IMR-90 (cell line): ENCODE measurements at regions not wholly inside any gene's neighbourhood (a gene's known extent, or its start where the extent isn't known, plus 50 kb on each side); places are given as distances from the start of the nearest gene placed in this dataset.

ENCODE experiments used
- ATAC-seq: fragments of 200-7000 bp; cut with Tn5 transposase; 2 replicates; pipeline ENCODE4 v1.9.1; 2020; ENCODE audit warnings: low read depth, mild to moderate bottlenecking, moderate library complexity
- BruUV-seq: library from RNA; stranded (reverse); fragments of 400-500 nt; replicated peaks from 2 replicates; lab custom pipeline; 2021; lab: Mats Ljungman, UMichigan
- CTCF ChIA-PET: fragments of 300-600 bp; formaldehyde crosslinking; extraction: SDS; loops from one replicate; lab custom pipeline; 2021; ENCODE audit warnings: antibody characterized with exemption; lab: Yijun Ruan, JAX
- POLR2A ChIA-PET: fragments of 300-600 bp; sonication (Branson Sonifier 250); formaldehyde crosslinking; loops from one replicate; lab custom pipeline; 2022; ENCODE audit warnings: antibody characterized with exemption; ENCODE audit not compliant: unreplicated experiment; lab: Charles Lee
- DNase-seq: peaks from one replicate; pipeline ENCODE4 v3.0.0; 2013
- H2AFZ ChIP-seq: replicated peaks from 2 replicates; pipeline ENCODE3; 2013; ENCODE audit warnings: low read length, mild to moderate bottlenecking; ENCODE audit not compliant: poor library complexity
- H2AK5ac ChIP-seq: 2 replicates; pipeline ENCODE4 v1.6.1; 2013; ENCODE audit warnings: low read depth, low read length, inconsistent platforms
- H2AK9ac ChIP-seq: replicated peaks from 2 replicates; pipeline ENCODE3; 2013; ENCODE audit warnings: mild to moderate bottlenecking, low read depth, low read length, moderate library complexity; ENCODE audit not compliant: poor library complexity
- H2BK120ac ChIP-seq: 2 replicates; pipeline ENCODE4 v1.6.1; 2013; ENCODE audit warnings: low read depth, low read length, inconsistent platforms
- H2BK15ac ChIP-seq: 3 replicates; pipeline ENCODE4 v1.6.1; 2013; ENCODE audit warnings: low read depth, low read length, inconsistent platforms
- H2BK20ac ChIP-seq: 2 replicates; pipeline ENCODE4 v1.6.1; 2013; ENCODE audit warnings: low read depth, mild to moderate bottlenecking, inconsistent platforms, low read length, moderate library complexity
- H2BK5ac ChIP-seq: 2 replicates; pipeline ENCODE4 v1.6.1; 2013; ENCODE audit warnings: mild to moderate bottlenecking, low read depth, low read length, inconsistent platforms; ENCODE audit not compliant: poor library complexity, severe bottlenecking
- H3K14ac ChIP-seq: replicated peaks from 2 replicates; pipeline ENCODE4 v1.6.1; 2013; ENCODE audit warnings: low read depth, low read length, inconsistent platforms
- H3K18ac ChIP-seq: 2 replicates; pipeline ENCODE4 v1.6.1; 2013; ENCODE audit warnings: low read depth, low read length, control low read depth
- H3K23ac ChIP-seq: 2 replicates; pipeline ENCODE4 v1.6.1; 2013; ENCODE audit warnings: low read depth, low read length, inconsistent platforms
- H3K27ac ChIP-seq: 2 replicates; pipeline ENCODE4 v1.5.1; 2013; ENCODE audit warnings: mild to moderate bottlenecking, control low read depth, low read length; ENCODE audit not compliant: insufficient read depth
- H3K27me3 ChIP-seq: 2 replicates; pipeline ENCODE4 v1.6.1; 2013; ENCODE audit warnings: low read length; ENCODE audit not compliant: control insufficient read depth, insufficient read depth
- H3K36me3 ChIP-seq: 2 replicates; pipeline ENCODE4 v1.6.1; 2013; ENCODE audit warnings: low read length, mixed read lengths; ENCODE audit not compliant: control insufficient read depth, insufficient read depth
- H3K4ac ChIP-seq: 2 replicates; pipeline ENCODE4 v1.6.1; 2013; ENCODE audit warnings: low read depth, low read length, inconsistent platforms
- H3K4me1 ChIP-seq: 2 replicates; pipeline ENCODE4 v1.6.1; 2013; ENCODE audit warnings: low read length, mixed read lengths; ENCODE audit not compliant: control insufficient read depth, insufficient read depth
- H3K4me2 ChIP-seq: 2 replicates; pipeline ENCODE4 v1.6.1; 2013; ENCODE audit warnings: low read depth, mild to moderate bottlenecking, control low read depth, low read length, moderate library complexity
- H3K4me3 ChIP-seq: 2 replicates; pipeline ENCODE4 v1.5.1; 2013; ENCODE audit warnings: low read depth, mild to moderate bottlenecking, control low read depth, low read length, moderate library complexity; ENCODE audit not compliant: insufficient read depth
- H3K56ac ChIP-seq: 2 replicates; pipeline ENCODE4 v1.6.1; 2013; ENCODE audit warnings: low read length, inconsistent platforms; ENCODE audit not compliant: insufficient read depth; ENCODE audit errors: extremely low read depth
- H3K79me1 ChIP-seq, 2 experiments: 2 replicates each; pipeline ENCODE4 v1.6.1; 2013; ENCODE audit warnings: low read length in 2 of 2, inconsistent platforms in 1 of 2, low read depth in 1 of 2
- H3K9ac ChIP-seq: 2 replicates; pipeline ENCODE4 v1.6.1; 2013; ENCODE audit warnings: low read depth, low read length, control low read depth
- H3K9me1 ChIP-seq: 2 replicates; pipeline ENCODE4 v1.6.1; 2013; ENCODE audit warnings: low read length, inconsistent platforms; ENCODE audit not compliant: insufficient read depth
- H3K9me3 ChIP-seq: 2 replicates; pipeline ENCODE4 v1.6.1; 2013; ENCODE audit warnings: low read length; ENCODE audit not compliant: control insufficient read depth, insufficient read depth
- H4K20me1 ChIP-seq: 2 replicates; pipeline ENCODE4 v1.6.1; 2013; ENCODE audit warnings: low read length, inconsistent platforms; ENCODE audit not compliant: insufficient read depth
- H4K5ac ChIP-seq: 2 replicates; pipeline ENCODE4 v1.6.1; 2013; ENCODE audit warnings: mild to moderate bottlenecking, low read depth, low read length, control low read depth
- H4K8ac ChIP-seq, 2 experiments: 2 replicates each; pipeline ENCODE4 v1.6.1; 2013; ENCODE audit warnings: low read depth in 2 of 2, low read length in 2 of 2, control low read depth in 1 of 2, inconsistent platforms in 1 of 2
- H4K91ac ChIP-seq: 2 replicates; pipeline ENCODE4 v1.6.1; 2013; ENCODE audit warnings: low read depth, low read length, inconsistent platforms; ENCODE audit not compliant: insufficient read depth
- BHLHE40 ChIP-seq: fragments of 150-350 bp; IDR thresholded peaks from 2 replicates; pipeline ENCODE4 v1.6.1; 2016; ENCODE audit warnings: mild to moderate bottlenecking, low read depth, low read length
- CEBPB ChIP-seq: IDR thresholded peaks from 2 replicates; pipeline ENCODE4 v1.6.1; 2012; ENCODE audit warnings: low read depth, low read length, improper control_type of control experiment
- CHD1 ChIP-seq: IDR thresholded peaks from 2 replicates; pipeline ENCODE4 v1.6.1; 2012; ENCODE audit warnings: low read depth, low read length, improper control_type of control experiment
- CTCF ChIP-seq: conservative IDR thresholded peaks from 2 replicates; pipeline ENCODE4 v1.5.1; 2012; ENCODE audit warnings: mild to moderate bottlenecking, low read depth, low read length, improper control_type of control experiment
- ELK1 ChIP-seq: fragments of 150-350 bp; IDR thresholded peaks from 2 replicates; pipeline ENCODE4 v1.6.1; 2016; ENCODE audit warnings: low read depth, mild to moderate bottlenecking, low read length, moderate library complexity, borderline replicate concordance
- FOS ChIP-seq: fragments of 150-350 bp; IDR thresholded peaks from 2 replicates; pipeline ENCODE4 v1.6.1; 2016; ENCODE audit warnings: low read depth, low read length
- MAFK ChIP-seq: IDR thresholded peaks from 2 replicates; pipeline ENCODE4 v1.6.1; 2012; ENCODE audit warnings: low read depth, low read length, improper control_type of control experiment
- MAZ ChIP-seq: IDR thresholded peaks from 2 replicates; pipeline ENCODE4 v1.6.1; 2012; ENCODE audit warnings: low read depth, mild to moderate bottlenecking, low read length, improper control_type of control experiment, moderate library complexity, borderline replicate concordance
- MXI1 ChIP-seq: IDR thresholded peaks from 2 replicates; pipeline ENCODE4 v1.6.1; 2012; ENCODE audit warnings: low read depth, mild to moderate bottlenecking, low read length, moderate library complexity, borderline replicate concordance
- NFE2L2 ChIP-seq: fragments of 150-350 bp; IDR thresholded peaks from 2 replicates; pipeline ENCODE4 v1.6.1; 2016; ENCODE audit warnings: low read depth, mild to moderate bottlenecking, low read length
- POLR2A ChIP-seq: IDR thresholded peaks from 2 replicates; pipeline ENCODE4 v1.6.1; 2012; ENCODE audit warnings: mild to moderate bottlenecking, low read depth, low read length
- RAD21 ChIP-seq: IDR thresholded peaks from 2 replicates; pipeline ENCODE4 v1.6.1; 2012; ENCODE audit warnings: low read length, improper control_type of control experiment
- RCOR1 ChIP-seq: IDR thresholded peaks from 2 replicates; pipeline ENCODE4 v1.6.1; 2012; ENCODE audit warnings: mild to moderate bottlenecking, low read length, improper control_type of control experiment; ENCODE audit not compliant: insufficient replicate concordance
- RFX5 ChIP-seq: IDR thresholded peaks from 2 replicates; pipeline ENCODE4 v1.8.0; 2012; ENCODE audit warnings: low read depth, mild to moderate bottlenecking, low read length, moderate library complexity
- SMC3 ChIP-seq: fragments of 150-350 bp; IDR thresholded peaks from 2 replicates; pipeline ENCODE4 v1.6.1; 2016; ENCODE audit warnings: low read depth, mild to moderate bottlenecking, antibody characterized with exemption, low read length, moderate library complexity
- WGBS, 2 experiments: methylation state at CpG; one replicate each; pipeline versions ENCODE4 v1.1.5 to v1.1.7; 2013; ENCODE audit warnings: missing lambda C conversion rate in 2 of 2; ENCODE audit not compliant: insufficient read length in 1 of 2; ENCODE audit errors: extremely low coverage in 2 of 2; 5-methylcytosine and 5-hydroxymethylcytosine counted together
- dilution Hi-C: fragments of 300-500 bp; cut with HindIII; formaldehyde crosslinking; loops from one replicate; pipeline ENCODE4 v1.14.3; 2018; ENCODE audit warnings: low sequenced_read_pairs; ENCODE audit not compliant: unreplicated experiment
- in situ Hi-C: fragments of 300-500 bp; cut with MboI; formaldehyde crosslinking; loops from 3 replicates; pipeline ENCODE4 v1.14.3; 2019; ENCODE audit warnings: low sequenced_read_pairs, inconsistent platforms, mixed read lengths
- intact Hi-C: fragments of 100-400 bp; cut with micrococcal nuclease; formaldehyde crosslinking; loops from 2 replicates; pipeline ENCODE4 v1.10.0; 2022
- TF ChIP-seq, protein P1 (sequence below): fragments of 150-350 bp; IDR thresholded peaks from 2 replicates; pipeline ENCODE4 v1.6.1; 2017; ENCODE audit warnings: mild to moderate bottlenecking, antibody characterized with exemption, low read length, low read depth

- no peak overlapping the region for H3K4ac ChIP-seq
- CTCF ChIA-PET, result no interaction called here
- no peaks in the 10 kb centered on the region for H3K4me1 ChIP-seq
- DNase-seq (no peak), ATAC-seq (no peak)
- H4K8ac ChIP-seq, result no peak overlapping the region
- H2BK20ac ChIP-seq, result no peak overlapping the region
- no peak overlapping the region for H4K91ac ChIP-seq
- dilution Hi-C loops, result no loop called here
- H3K9me1 ChIP-seq, result no peaks in the 10 kb centered on the region
- no peak overlapping the region for H3K23ac ChIP-seq
- H2BK15ac ChIP-seq, result no peak overlapping the region
- no peak overlapping the region for H2BK120ac ChIP-seq
- no peak for TF ChIP-seq ELK1
- no peak for TF ChIP-seq MAZ
- TF ChIP-seq RAD21, result no peak
- TF ChIP-seq MXI1, result no peak
- no peak for TF ChIP-seq SMC3
- TF ChIP-seq FOS, result no peak
- no peak for TF ChIP-seq CEBPB
- no peak for TF ChIP-seq MAFK
- TF ChIP-seq BHLHE40, result no peak
- TF ChIP-seq RCOR1, result no peak
- no peak for TF ChIP-seq RFX5
- TF ChIP-seq, protein P1, sequence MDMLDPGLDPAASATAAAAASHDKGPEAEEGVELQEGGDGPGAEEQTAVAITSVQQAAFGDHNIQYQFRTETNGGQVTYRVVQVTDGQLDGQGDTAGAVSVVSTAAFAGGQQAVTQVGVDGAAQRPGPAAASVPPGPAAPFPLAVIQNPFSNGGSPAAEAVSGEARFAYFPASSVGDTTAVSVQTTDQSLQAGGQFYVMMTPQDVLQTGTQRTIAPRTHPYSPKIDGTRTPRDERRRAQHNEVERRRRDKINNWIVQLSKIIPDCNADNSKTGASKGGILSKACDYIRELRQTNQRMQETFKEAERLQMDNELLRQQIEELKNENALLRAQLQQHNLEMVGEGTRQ, result no peak
- TF ChIP-seq CTCF, result no peak
- no peak for TF ChIP-seq CHD1
- TF ChIP-seq POLR2A, result no peak
- no peak for TF ChIP-seq NFE2L2
- intact Hi-C loops, result no loop called here
- in situ Hi-C loops, result no loop called here
- H2AK9ac ChIP-seq, result no peak overlapping the region
- peaks cover 10% of the 10 kb centered on the region for H3K9me3 ChIP-seq
- H2BK5ac ChIP-seq, result no peak overlapping the region
- no peak overlapping the region for H3K27ac ChIP-seq
- no peak overlapping the region for H3K14ac ChIP-seq
- H3K18ac ChIP-seq, result no peak overlapping the region
- no TSS peak for BruUV-seq
- no peak overlapping the region for H4K5ac ChIP-seq
- no peak overlapping the region for H3K4me2 ChIP-seq
- no peak overlapping the region for H3K4me3 ChIP-seq
- 4% methylated on average over 4 of the region's 8 CpGs; no CpG with 5 or more reads in 1 of the 2 experiments for WGBS, 2 experiments
- no peak overlapping the region for H2AK5ac ChIP-seq
- H3K27me3 ChIP-seq, result no peaks in the 10 kb centered on the region; the same call in 1 of the 2 replicates
- no peaks in the 10 kb centered on the region for H3K79me1 ChIP-seq
- H3K56ac ChIP-seq, result no peak overlapping the region
- H3K9ac ChIP-seq, result no peak overlapping the region
- no peak overlapping the region for H2AFZ ChIP-seq
- H3K36me3 ChIP-seq, result no peaks in the 10 kb centered on the region
- H4K20me1 ChIP-seq, result no peaks in the 10 kb centered on the region
- POLR2A ChIA-PET, result no interaction called here
Measured at GRCh38 chr2:5495586-5495985, 196.6 kb upstream of the SOX11 start.
